ENCODE measurements at regions not wholly inside any gene's neighbourhood (a gene's known extent, or its start where the extent isn't known, plus 50 kb on each side); places are given as distances from the start of the nearest gene placed in this dataset.

DNA sequence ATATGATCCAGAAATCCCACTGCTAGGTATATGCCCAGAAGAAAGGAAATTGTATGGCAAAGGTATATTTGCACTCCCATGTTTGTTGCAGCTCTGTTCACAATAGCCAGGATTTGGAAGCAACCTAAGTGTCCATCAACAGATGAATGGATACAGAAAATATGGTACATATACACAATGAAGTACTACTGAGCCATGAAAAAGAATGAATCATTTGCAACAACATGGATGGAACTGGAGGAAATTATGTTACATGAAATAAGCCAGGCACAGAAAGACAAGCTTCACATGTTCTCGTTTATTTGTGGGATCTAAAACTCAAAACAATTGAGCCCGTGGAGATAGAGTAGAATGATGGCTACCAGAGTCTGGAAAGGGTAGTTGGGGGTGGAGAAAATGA is 55.5 kb upstream of the BDH1 start:
- Histone ChIP-seq H3K79me2 (ENCODE audit: control insufficient read depth, low read length) (no peaks in the 10 kb centered on the region), H3K9me3 (ENCODE audit: control insufficient read depth, insufficient read depth, low read length) (no peaks in the 10 kb centered on the region), H3K4me3 (ENCODE audit: low read length) (no peak overlapping the region), H3K27me3 (ENCODE audit: control insufficient read depth, low read length) (no peaks in the 10 kb centered on the region), H3K27ac (ENCODE audit: low read depth, low read length) (no peak overlapping the region), H3K9me2 (replicated peaks; ENCODE audit: control insufficient read depth, low read length) (no peaks in the 10 kb centered on the region), H3F3A (ENCODE audit: control insufficient read depth, insufficient read depth) (no peaks in the 10 kb centered on the region), H3K36me3 (ENCODE audit: control insufficient read depth, low read length) (peaks cover 76% of the 10 kb centered on the region), H3K4me1 (ENCODE audit: control insufficient read depth, low read length) (no peaks in the 10 kb centered on the region), H4K20me1 (ENCODE audit: control insufficient read depth, insufficient read depth, low read depth, low read length) (peaks cover 2% of the 10 kb centered on the region; the same call in 1 of the 2 replicates), H3K4me2 (ENCODE audit: low read length) (no peak overlapping the region)
- no peak for TF ChIP-seq EZH2phosphoT487 (IDR thresholded peaks at IDR 0.05; ENCODE audit: borderline replicate concordance, low read length)
- TF ChIP-seq, protein P1, sequence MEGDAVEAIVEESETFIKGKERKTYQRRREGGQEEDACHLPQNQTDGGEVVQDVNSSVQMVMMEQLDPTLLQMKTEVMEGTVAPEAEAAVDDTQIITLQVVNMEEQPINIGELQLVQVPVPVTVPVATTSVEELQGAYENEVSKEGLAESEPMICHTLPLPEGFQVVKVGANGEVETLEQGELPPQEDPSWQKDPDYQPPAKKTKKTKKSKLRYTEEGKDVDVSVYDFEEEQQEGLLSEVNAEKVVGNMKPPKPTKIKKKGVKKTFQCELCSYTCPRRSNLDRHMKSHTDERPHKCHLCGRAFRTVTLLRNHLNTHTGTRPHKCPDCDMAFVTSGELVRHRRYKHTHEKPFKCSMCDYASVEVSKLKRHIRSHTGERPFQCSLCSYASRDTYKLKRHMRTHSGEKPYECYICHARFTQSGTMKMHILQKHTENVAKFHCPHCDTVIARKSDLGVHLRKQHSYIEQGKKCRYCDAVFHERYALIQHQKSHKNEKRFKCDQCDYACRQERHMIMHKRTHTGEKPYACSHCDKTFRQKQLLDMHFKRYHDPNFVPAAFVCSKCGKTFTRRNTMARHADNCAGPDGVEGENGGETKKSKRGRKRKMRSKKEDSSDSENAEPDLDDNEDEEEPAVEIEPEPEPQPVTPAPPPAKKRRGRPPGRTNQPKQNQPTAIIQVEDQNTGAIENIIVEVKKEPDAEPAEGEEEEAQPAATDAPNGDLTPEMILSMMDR (IDR thresholded peaks at IDR 0.05; ENCODE audit: low read depth, low read length, poor library complexity, severe bottlenecking), result no peak

DNA sequence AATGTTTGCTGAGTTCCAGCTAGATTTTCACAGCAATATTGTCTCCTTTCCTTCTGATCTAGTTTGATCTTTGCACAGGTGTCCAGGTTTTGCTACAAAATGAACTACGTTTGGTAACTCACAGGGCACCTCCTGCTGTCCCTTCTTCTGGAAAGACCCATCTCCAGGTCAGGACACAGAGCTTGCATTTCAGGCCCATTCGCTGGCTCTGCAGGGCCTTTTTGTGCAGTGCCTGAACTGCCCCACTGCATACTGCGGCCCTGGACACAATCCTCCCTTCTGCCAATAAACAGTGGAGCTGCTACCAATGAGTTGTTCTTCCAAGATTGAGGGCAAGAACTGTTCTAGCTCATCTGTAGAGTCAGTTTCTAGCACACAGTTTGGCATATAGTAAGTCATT is 50.7 kb upstream of the BDH1 start:
- Histone ChIP-seq H3K4me3 (ENCODE audit: low read length) (no peak overlapping the region), H3K4me1 (ENCODE audit: control insufficient read depth, low read length) (no peaks in the 10 kb centered on the region), H4K20me1 (ENCODE audit: control insufficient read depth, insufficient read depth, low read depth, low read length) (peaks cover 2% of the 10 kb centered on the region; the same call in 1 of the 2 replicates), H3K27ac (ENCODE audit: low read depth, low read length) (no peak overlapping the region), H3K9me2 (replicated peaks; ENCODE audit: control insufficient read depth, low read length) (no peaks in the 10 kb centered on the region), H3K9me3 (ENCODE audit: control insufficient read depth, insufficient read depth, low read length) (no peaks in the 10 kb centered on the region), H3F3A (ENCODE audit: control insufficient read depth, insufficient read depth) (no peaks in the 10 kb centered on the region), H3K79me2 (ENCODE audit: control insufficient read depth, low read length) (no peaks in the 10 kb centered on the region), H3K4me2 (ENCODE audit: low read length) (no peak overlapping the region), H3K27me3 (ENCODE audit: control insufficient read depth, low read length) (no peaks in the 10 kb centered on the region), H3K36me3 (ENCODE audit: control insufficient read depth, low read length) (peaks cover 43% of the 10 kb centered on the region)
- TF ChIP-seq, protein P1 (IDR thresholded peaks at IDR 0.05; ENCODE audit: low read depth, low read length, poor library complexity, severe bottlenecking), result no peak
- TF ChIP-seq EZH2phosphoT487 (IDR thresholded peaks at IDR 0.05; ENCODE audit: borderline replicate concordance, low read length), result no peak

Measured in DOHH2 (cell line).